KMS-11 (cell line): ENCODE measurements at regions not wholly inside any gene's neighbourhood (a gene's known extent, or its start where the extent isn't known, plus 50 kb on each side); places are given as distances from the start of the nearest gene placed in this dataset.

Experiments
- H2AFZ ChIP-seq: fragments of 200-600 bp; sonication (generic); 2 replicates; pipeline ENCODE4 v1.6.1; 2016; ENCODE audit warnings: antibody characterized with exemption, mixed run types, low read depth
- H3K27ac ChIP-seq: fragments of 200-600 bp; sonication (generic); 2 replicates; pipeline ENCODE4 v1.6.1; 2016; ENCODE audit warnings: mild to moderate bottlenecking, mixed run types
- H3K27me3 ChIP-seq: fragments of 200-600 bp; sonication (generic); 2 replicates; pipeline ENCODE4 v1.6.1; 2017; ENCODE audit warnings: mild to moderate bottlenecking, low read depth, mixed run types, moderate library complexity; ENCODE audit not compliant: insufficient read depth
- H3K36me3 ChIP-seq: fragments of 200-600 bp; sonication (generic); 2 replicates; pipeline ENCODE4 v1.6.1; 2017; ENCODE audit warnings: mild to moderate bottlenecking, mixed run types; ENCODE audit not compliant: insufficient read depth
- H3K4me1 ChIP-seq: fragments of 200-600 bp; sonication (generic); 2 replicates; pipeline ENCODE4 v1.6.1; 2016; ENCODE audit warnings: mild to moderate bottlenecking, low read depth, mixed run types; ENCODE audit not compliant: poor library complexity, severe bottlenecking
- H3K4me2 ChIP-seq: fragments of 200-600 bp; sonication (generic); 2 replicates; pipeline ENCODE4 v1.7.0; 2016; ENCODE audit warnings: mild to moderate bottlenecking, mixed run types
- H3K4me3 ChIP-seq: fragments of 200-600 bp; sonication (generic); IDR thresholded peaks from 2 replicates; pipeline ENCODE4 v1.6.1; 2017; ENCODE audit warnings: low read depth, low read length, mixed read lengths; ENCODE audit not compliant: insufficient read depth
- H3K79me2 ChIP-seq: fragments of 200-600 bp; sonication (generic); 2 replicates; pipeline ENCODE4 v1.6.1; 2016; ENCODE audit warnings: low read depth, mixed run types; ENCODE audit not compliant: insufficient read depth
- H3K9ac ChIP-seq: fragments of 200-600 bp; sonication (generic); 2 replicates; pipeline ENCODE4 v1.6.1; 2016; ENCODE audit warnings: mild to moderate bottlenecking, mixed run types
- H4K20me1 ChIP-seq: fragments of 200-600 bp; sonication (generic); 2 replicates; pipeline ENCODE4 v1.6.1; 2016; ENCODE audit warnings: mild to moderate bottlenecking, mixed run types; ENCODE audit not compliant: insufficient read depth
- TF ChIP-seq, protein P1 (sequence below): fragments of 200-600 bp; sonication (generic); conservative IDR thresholded peaks from 2 replicates; pipeline ENCODE4 v1.6.1; 2017; ENCODE audit warnings: low read depth, mild to moderate bottlenecking, antibody characterized with exemption, low read length, moderate library complexity, mixed read lengths

- TF ChIP-seq, protein P1, sequence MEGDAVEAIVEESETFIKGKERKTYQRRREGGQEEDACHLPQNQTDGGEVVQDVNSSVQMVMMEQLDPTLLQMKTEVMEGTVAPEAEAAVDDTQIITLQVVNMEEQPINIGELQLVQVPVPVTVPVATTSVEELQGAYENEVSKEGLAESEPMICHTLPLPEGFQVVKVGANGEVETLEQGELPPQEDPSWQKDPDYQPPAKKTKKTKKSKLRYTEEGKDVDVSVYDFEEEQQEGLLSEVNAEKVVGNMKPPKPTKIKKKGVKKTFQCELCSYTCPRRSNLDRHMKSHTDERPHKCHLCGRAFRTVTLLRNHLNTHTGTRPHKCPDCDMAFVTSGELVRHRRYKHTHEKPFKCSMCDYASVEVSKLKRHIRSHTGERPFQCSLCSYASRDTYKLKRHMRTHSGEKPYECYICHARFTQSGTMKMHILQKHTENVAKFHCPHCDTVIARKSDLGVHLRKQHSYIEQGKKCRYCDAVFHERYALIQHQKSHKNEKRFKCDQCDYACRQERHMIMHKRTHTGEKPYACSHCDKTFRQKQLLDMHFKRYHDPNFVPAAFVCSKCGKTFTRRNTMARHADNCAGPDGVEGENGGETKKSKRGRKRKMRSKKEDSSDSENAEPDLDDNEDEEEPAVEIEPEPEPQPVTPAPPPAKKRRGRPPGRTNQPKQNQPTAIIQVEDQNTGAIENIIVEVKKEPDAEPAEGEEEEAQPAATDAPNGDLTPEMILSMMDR = no peak
- Histone ChIP-seq H3K36me3 (no peaks in the 10 kb centered on the region), H3K4me1 (no peaks in the 10 kb centered on the region), H4K20me1 (no peaks in the 10 kb centered on the region), H3K4me2 (no peak overlapping the region), H3K9ac (no peak overlapping the region), H2AFZ (no peak overlapping the region), H3K27me3 (no peaks in the 10 kb centered on the region), H3K4me3 (no peak overlapping the region), H3K27ac (no peak overlapping the region), H3K79me2 (no peaks in the 10 kb centered on the region)
Measured at GRCh38 chr5:157930710-157931109, 71.8 kb upstream of the CLINT1 start.

- no peak overlapping the region for H3K4me2 ChIP-seq
- H3K4me1 ChIP-seq = no peaks in the 10 kb centered on the region
- H3K27ac ChIP-seq = no peak overlapping the region
- H3K79me2 ChIP-seq = no peaks in the 10 kb centered on the region
- H4K20me1 ChIP-seq = no peaks in the 10 kb centered on the region
- H3K27me3 ChIP-seq = no peaks in the 10 kb centered on the region
- no peak overlapping the region for H3K9ac ChIP-seq
- H3K36me3 ChIP-seq = no peaks in the 10 kb centered on the region
- TF ChIP-seq, protein P1 = no peak
- no peak overlapping the region for H3K4me3 ChIP-seq
- H2AFZ ChIP-seq = no peak overlapping the region
Measured at GRCh38 chr5:157926977-157927376, 68.0 kb upstream of the CLINT1 start.

DNA sequence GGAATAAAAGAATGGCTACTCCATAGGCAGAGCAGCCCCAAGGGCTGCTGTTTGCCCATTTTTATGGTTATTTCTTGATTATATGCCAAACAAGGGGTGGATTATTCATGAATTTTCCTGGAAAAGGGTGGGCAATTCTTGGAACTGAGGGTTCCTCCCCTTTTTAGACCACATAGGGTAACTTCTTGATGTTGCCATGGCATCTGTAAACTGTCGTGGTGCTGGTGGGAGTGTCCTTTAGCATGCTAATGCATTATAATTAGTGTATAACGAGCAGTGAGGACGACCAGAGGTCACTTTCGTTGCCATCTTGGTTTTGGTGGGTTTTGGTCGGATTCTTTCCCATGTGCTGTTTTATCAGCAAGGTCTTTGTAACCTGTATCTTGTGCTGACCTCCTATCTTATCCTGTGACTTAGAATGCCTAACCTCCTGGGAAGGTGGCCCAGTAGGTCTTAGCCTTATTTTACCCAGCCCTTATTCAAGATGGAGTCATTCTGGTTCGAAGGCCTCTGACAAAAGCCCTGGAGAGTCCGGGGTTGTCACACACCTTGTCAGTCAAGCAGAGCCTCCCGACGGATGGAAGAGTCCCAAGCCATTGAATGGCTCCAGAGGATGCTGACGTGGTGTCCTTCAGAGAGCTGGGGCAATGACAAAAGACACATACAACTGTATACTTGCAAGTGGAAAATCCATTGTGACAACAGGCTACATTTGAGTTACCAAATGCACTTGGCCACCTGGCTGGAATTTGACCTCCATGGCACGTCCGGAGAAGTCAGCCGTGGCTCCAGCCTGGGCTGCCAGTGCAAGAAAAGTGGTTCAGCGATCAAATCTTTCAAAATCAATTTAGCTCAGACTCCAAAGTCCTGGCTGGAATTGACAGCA is 67.1 kb upstream of the CLINT1 start:
- no peaks in the 10 kb centered on the region for H3K27me3 ChIP-seq
- H4K20me1 ChIP-seq = no peaks in the 10 kb centered on the region
- H3K4me1 ChIP-seq = no peaks in the 10 kb centered on the region
- TF ChIP-seq, protein P1 = no peak
- no peak overlapping the region for H2AFZ ChIP-seq
- H3K27ac ChIP-seq = no peak overlapping the region
- no peak overlapping the region for H3K4me3 ChIP-seq
- H3K9ac ChIP-seq = no peak overlapping the region
- no peaks in the 10 kb centered on the region for H3K36me3 ChIP-seq
- no peak overlapping the region for H3K4me2 ChIP-seq
- no peaks in the 10 kb centered on the region for H3K79me2 ChIP-seq

GRCh38 chr5:157924931-157925729 is 66.2 kb upstream of the CLINT1 start:
- peaks cover 8% of the 10 kb centered on the region for H3K4me1 ChIP-seq
- H3K27me3 ChIP-seq = no peaks in the 10 kb centered on the region
- H2AFZ ChIP-seq = no peak overlapping the region
- H3K27ac ChIP-seq = no peak overlapping the region
- no peaks in the 10 kb centered on the region for H3K79me2 ChIP-seq
- no peaks in the 10 kb centered on the region for H3K36me3 ChIP-seq
- H4K20me1 ChIP-seq = no peaks in the 10 kb centered on the region
- TF ChIP-seq, protein P1 = no peak
- H3K4me3 ChIP-seq = no peak overlapping the region
- H3K9ac ChIP-seq = no peak overlapping the region
- H3K4me2 ChIP-seq = no peak overlapping the region
